Posterior vena cava (tissue), 2 donors: ENCODE measurements at regions not wholly inside any gene's neighbourhood (a gene's known extent, or its start where the extent isn't known, plus 50 kb on each side); places are given as distances from the start of the nearest gene placed in this dataset.
"Not testable (repeated sequence)": the region's sequence is repeated elsewhere in the genome, so short reads cannot be mapped to it uniquely, and the experiment has no call there.

Source experiments
- DNase-seq: peaks from one replicate; pipeline ENCODE4 v3.0.0-alpha.2; 2020; ENCODE audit warnings: low spot score
- intact Hi-C, 2 donors: fragments of 100-400 bp; cut with DNase I; formaldehyde crosslinking; loops; one replicate each; pipeline versions ENCODE4 v1.14.1 to v1.14.2; 2022 to 2023
- donor health status: DM: yes; HTN: yes; CAD: no.
- donor health status: DM: yes; HTN: yes; CAD: no.

DNA sequence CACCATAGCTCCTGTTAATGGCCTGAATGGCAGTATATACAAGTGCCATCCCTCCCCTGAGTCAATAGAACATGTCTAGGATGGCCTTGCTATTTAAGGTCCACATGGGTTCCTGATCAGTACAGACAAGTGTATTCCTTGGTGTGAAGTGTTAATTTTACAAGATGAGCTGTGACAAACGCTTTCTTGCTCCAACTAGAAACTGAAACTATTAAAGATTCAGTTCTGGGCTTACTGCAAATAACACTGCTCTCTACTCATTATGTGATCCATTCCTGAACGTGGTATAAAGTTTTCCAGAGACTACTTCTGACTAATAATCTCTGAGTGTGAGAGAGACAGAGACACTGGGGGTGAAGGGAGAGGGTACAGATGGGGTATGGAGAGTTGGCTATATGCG lies 198.0 kb upstream of the FBXL4 start:
- intact Hi-C loops = loop anchor here in 1 of 2 donors (10.0 kb wide), 1 partner anchor 161 kb away; no protein-coding TSS in a partner anchor
- no peak for DNase-seq

DNA sequence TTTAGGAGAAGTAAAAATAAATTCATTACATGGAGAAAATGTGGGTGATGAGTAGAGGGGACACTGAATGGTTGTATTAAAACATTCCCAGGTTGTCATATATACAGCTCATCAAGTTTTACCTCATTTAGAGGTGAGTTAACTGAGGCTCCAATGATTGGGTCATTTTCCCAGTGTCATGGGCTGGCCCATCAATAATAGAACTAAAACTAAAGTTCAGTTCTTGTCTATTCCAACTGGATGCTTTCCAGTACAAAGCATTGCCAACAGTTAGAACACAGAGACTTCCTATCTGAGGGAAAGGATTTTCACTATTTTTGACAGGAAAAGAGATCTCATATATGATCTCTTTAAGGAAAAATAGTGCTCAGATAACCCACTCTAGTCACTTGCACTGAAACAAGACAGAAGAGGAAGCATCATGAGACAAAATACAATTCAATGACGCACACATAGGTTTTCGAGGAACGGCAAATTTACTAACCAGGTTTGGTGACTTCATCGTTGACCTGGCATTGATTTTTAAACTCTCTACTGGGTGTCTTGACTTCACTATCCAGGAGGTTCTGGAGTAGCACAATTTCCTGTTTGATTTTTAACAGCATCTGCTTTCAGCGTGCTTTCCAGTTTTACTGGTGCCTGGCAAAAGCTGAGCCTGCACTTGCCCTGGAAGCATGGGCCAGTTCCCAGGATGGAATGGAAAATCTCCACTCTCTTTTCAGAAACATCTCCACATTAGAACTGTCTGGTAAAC lies 195.5 kb upstream of the FBXL4 start:
- intact Hi-C loops = loop anchor here (5.0 to 10.0 kb wide), 2 partner anchors 89 to 158 kb away; no protein-coding TSS in a partner anchor
- DNase-seq = no peak

DNA sequence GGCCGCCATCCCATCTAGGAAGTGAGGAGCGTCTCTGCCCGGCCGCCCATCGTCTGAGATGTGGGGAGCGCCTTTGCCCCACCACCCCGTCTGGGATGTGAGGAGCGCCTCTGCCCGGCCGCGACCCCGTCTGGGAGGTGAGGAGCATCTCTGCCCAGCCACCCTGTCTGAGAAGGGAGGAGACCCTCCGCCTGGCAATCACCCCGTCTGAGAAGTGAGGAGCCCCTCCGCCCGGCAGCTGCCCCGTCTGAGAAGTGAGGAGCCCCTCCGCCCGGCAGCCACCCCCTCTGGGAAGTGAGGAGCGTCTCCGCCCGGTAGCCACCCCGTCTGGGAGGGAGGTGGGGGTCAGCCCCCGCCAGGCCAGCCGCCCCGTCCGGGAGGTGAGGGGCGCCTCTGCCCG lies 194.2 kb upstream of the FBXL4 start:
- not testable (repeated sequence) for DNase-seq
- intact Hi-C loops = loop anchor here (5.0 to 10.0 kb wide), 2 partner anchors 90 to 157 kb away; no protein-coding TSS in a partner anchor

DNA sequence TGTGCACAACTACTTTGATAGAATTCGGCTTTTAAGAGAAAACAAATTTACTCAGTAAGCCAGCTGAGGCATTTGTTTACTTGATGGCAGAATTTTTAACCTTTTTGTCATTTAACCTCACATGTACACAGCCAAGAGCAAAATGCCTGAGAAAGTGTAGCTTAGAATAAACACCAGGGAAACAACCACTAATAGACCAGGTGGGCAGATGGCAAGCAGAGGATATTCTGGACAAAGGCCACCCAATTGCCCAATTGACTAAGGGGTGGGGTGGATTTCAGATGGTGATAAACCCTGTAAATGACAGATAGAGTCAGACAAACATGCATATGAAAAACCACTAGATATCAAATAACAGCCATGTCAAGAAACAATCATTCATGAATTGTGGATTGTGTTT lies 190.7 kb upstream of the FBXL4 start:
- no peak for DNase-seq
- intact Hi-C loops = no loop called here

DNA sequence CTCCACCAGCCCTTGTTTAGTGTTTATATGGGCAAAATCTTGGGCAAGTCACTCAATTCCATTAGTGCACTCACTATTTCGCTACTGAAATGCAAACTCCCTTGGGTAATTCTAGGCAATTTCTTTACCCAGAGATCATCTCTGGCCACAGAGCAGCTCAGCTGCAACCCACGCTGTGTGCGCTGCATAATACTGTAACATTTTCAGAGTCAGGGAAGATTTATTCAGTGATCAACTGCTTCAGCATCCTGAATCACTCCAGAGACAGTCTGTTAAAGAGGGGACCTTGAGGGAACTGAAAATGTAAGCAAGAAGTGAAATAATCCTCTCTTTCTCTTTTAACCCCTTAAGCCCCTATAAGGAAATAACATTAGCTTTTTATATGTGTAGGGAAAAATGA lies 189.6 kb upstream of the FBXL4 start:
- DNase-seq = no peak
- intact Hi-C loops = no loop called here

- intact Hi-C loops = no loop called here
- no peak for DNase-seq
Measured at GRCh38 chr6:99136488-99136887, 188.7 kb upstream of the FBXL4 start.

DNA sequence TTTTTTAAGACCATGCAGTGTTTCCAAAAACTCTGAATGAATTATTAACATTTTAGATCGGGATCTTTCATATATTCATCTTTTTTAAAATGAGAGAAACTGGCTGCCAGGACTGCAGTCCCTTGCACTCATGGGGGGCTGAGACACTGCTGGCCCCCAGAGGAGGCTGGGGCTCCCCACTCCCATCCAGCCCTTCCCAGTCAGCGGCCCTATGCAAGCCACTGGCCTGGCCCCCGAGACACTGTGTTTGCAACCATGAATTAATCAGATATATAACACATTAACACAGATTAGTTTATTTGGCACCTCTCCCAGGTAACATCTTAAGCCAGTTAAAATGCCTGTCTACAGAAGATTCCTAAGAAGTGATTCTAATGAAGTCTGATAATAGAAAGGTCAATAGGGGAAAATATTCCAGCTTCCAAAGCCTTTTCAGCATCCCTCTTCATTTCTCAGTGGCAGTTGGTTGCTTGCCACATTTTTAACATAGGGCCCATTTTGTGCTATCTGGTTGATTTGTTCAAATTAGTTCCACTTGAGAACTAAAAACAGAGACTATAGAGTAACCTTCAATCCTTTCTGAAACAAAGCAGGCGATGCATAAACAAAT lies 184.4 kb upstream of the FBXL4 start:
- intact Hi-C loops = no loop called here
- DNase-seq = no peak

GRCh38 chr6:99130897-99131873 lies 183.4 kb upstream of the FBXL4 start:
- intact Hi-C loops = no loop called here
- DNase-seq = no peak

DNA sequence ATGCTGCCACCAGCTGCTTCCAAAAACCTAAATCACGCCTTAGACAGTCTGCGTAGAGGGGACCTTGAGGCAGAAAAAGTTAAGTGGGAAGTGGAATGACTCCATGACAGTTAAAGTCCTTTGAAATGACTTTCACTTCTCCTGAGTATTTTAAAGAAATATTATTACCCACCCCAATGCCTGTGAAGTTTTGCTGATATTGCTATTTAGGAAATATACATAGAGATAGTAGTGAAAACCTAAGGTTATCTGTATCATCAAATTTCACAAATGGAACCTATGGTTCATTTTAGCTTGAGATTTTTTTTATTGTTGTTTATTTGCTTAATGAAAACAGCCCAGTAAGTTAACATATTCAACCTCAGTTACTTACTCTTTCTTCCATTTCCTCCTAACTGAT lies 182.1 kb upstream of the FBXL4 start:
- DNase-seq = no peak
- intact Hi-C loops = no loop called here

GRCh38 chr6:99121748-99122147 lies 174.0 kb upstream of the FBXL4 start:
- no peak for DNase-seq
- intact Hi-C loops = loop anchor here in 1 of 2 donors (5.0 kb wide), 1 partner anchor 1624 kb away; no protein-coding TSS in a partner anchor

GRCh38 chr6:99120641-99121040 lies 172.9 kb upstream of the FBXL4 start:
- intact Hi-C loops = loop anchor here in 1 of 2 donors (5.0 kb wide), 1 partner anchor 1623 kb away; no protein-coding TSS in a partner anchor
- DNase-seq = no peak

DNA sequence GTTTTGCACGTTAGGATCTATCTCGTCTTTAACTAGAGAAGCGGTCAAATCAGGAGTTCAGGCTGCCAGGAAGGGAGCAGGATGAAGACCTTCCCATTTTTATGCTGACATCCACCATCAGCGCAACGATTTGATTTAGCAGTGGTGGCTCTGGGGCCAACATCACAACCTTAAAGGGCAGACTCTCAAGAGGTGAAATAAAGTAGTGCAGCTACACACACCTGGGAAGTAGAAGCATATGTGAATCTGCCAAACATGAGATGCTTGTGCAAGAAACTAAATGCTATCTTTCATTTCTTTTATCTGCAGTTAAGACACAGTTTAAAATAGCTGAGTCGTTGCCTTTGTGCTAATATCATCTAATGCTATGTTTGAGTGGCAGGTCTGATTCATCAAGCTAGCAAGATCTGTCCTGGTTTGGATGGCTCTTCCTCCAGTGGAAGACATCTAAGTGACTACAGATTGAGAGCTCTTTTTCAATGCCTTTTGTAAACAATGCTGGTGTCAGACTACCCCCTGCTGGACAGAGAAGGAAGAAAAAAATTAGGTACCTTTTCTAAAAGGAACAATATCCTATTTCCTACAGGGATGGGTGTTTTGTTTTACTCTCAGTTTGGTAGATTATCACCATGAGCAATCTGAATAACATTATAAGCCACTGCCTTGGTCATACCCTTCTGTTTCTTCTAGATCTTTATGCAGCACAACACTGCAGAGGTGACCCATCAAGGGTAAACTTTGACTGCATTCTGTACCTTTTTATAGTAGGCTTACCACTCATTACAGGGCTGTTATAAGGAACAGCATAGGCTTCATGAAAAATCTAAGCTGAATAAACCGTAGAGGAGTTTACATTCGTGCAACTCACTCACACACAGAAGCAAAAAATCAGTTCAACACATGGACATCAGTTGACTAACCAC lies 171.6 kb upstream of the FBXL4 start:
- DNase-seq = no peak
- intact Hi-C loops = loop anchor here in 1 of 2 donors (5.0 kb wide), 1 partner anchor 1622 kb away; no protein-coding TSS in a partner anchor

DNA sequence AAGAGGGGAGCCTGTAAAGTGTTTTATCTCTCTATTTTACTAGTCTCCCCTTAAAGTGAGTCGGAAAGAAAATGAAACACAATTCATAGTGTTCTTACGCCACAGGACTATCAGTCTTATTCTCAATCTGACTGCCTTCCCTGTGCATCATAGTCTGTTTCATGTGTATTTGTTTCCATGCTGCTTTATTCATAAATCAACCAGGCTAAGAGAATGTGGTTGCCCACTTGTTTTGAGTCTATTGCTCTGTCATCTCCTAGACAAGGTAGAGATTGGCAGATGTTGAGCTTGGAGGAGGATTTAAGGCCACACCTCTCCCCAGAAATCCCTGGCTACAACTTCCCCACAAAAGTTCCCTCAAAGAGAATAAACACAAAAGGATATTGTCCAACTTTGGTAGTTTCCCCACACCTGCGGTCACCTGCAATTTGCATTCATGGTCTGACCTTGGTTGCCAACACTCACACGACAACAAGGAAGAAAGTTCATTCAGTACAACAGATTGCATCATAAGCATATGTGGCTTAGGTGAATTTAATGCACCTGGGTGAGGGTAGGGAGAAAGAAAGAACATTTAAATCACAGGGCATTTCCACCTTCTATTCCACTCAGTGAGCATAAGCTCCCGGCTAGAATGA lies 167.1 kb upstream of the FBXL4 start:
- intact Hi-C loops = no loop called here

DNA sequence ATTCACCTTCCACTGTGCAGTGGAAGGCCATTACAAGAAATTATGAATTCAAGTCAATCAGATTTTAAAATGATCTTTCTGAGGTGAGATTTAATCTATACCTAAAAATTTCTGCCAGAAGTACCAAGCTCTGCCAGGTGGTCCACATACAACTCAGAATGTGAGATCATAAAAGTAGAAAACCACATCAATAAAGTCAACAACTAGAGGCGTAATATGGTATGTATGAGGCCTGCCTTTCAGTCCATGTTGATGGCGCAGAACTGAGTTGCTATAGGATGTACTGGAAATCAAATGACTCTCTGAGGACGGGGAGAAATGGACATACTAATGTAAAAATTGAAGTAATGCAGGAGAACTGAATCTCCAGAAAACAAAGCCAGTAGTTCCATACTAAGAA lies 163.8 kb upstream of the FBXL4 start:
- DNase-seq = no peak
- intact Hi-C loops = no loop called here

More for the DNA sequence above, 167.1 kb upstream of the FBXL4 start:
- DNase-seq = no peak

- intact Hi-C loops = no loop called here
- no peak for DNase-seq
Measured at GRCh38 chr6:99110029-99110428, 162.3 kb upstream of the FBXL4 start.

DNA sequence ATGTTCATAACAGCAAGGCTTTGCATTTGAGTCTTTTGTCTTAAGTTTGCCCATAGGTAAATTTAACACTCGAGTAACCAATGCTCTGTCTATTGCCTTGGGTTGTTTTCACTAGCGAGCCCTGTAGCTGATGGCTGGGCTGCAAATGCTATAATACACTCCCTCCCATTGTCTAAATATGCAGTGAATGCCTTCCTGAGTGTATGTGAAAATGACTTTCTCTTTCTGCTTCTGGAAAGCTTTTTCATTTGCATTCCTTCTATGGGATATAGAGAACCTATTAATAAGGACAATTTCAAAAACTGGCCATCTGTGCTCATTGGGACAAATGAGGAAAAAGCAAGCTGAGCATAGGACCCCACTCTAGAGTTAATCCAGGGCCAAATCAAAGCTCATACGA lies 156.5 kb upstream of the FBXL4 start:
- no peak for DNase-seq
- intact Hi-C loops = no loop called here

GRCh38 chr6:99099243-99099642 lies 151.5 kb upstream of the FBXL4 start:
- no peak for DNase-seq
- intact Hi-C loops = no loop called here

GRCh38 chr6:99096170-99096569 lies 148.4 kb upstream of the FBXL4 start:
- intact Hi-C loops = no loop called here

More at GRCh38 chr6:99096170-99096569, 148.4 kb upstream of the FBXL4 start:
- DNase-seq = no peak
